ENCODE measurements at regions not wholly inside any gene's neighbourhood (a gene's known extent, or its start where the extent isn't known, plus 50 kb on each side); places are given as distances from the start of the nearest gene placed in this dataset.

GRCh38 chr1:244998717-244999346 lies 134.5 kb upstream of the HNRNPU start:
- Histone ChIP-seq H3K27me3 (no peaks in the 10 kb centered on the region), H2AFZ (no peak overlapping the region), H3K4me3 (no peak overlapping the region), H3K4me2 (no peak overlapping the region), H3K36me3 (replicated peaks; ENCODE audit: insufficient read depth, low read depth) (no peaks in the 10 kb centered on the region), H3K9me2 (replicated peaks; ENCODE audit: insufficient read depth) (no peaks in the 10 kb centered on the region), H3K4me1 (ENCODE audit: insufficient read depth) (no peaks in the 10 kb centered on the region), H3K9me3 (ENCODE audit: low read depth) (no peaks in the 10 kb centered on the region), H3K27ac (no peak overlapping the region), H4K20me1 (ENCODE audit: insufficient read depth, poor library complexity, severe bottlenecking) (no peaks in the 10 kb centered on the region), H3K79me2 (no peaks in the 10 kb centered on the region)
- no peak for TF ChIP-seq EZH2phosphoT487 (IDR thresholded peaks at IDR 0.05; ENCODE audit: low read depth, severe bottlenecking, unreplicated experiment)
- TF ChIP-seq, protein P1, sequence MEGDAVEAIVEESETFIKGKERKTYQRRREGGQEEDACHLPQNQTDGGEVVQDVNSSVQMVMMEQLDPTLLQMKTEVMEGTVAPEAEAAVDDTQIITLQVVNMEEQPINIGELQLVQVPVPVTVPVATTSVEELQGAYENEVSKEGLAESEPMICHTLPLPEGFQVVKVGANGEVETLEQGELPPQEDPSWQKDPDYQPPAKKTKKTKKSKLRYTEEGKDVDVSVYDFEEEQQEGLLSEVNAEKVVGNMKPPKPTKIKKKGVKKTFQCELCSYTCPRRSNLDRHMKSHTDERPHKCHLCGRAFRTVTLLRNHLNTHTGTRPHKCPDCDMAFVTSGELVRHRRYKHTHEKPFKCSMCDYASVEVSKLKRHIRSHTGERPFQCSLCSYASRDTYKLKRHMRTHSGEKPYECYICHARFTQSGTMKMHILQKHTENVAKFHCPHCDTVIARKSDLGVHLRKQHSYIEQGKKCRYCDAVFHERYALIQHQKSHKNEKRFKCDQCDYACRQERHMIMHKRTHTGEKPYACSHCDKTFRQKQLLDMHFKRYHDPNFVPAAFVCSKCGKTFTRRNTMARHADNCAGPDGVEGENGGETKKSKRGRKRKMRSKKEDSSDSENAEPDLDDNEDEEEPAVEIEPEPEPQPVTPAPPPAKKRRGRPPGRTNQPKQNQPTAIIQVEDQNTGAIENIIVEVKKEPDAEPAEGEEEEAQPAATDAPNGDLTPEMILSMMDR (IDR thresholded peaks at IDR 0.05; ENCODE audit: poor library complexity), result no peak
- TF ChIP-seq EZH2 (IDR thresholded peaks at IDR 0.05; ENCODE audit: borderline replicate concordance), result no peak
- DNase-seq (ENCODE audit: low spot score), result no peak
- 100% methylated on average over 1 of the region's 1 CpG for WGBS (ENCODE audit: low lambda C conversion rate, missing lambda C conversion rate)

GRCh38 chr1:244995602-244996400 lies 131.5 kb upstream of the HNRNPU start:
- no peak overlapping the region for H2AFZ ChIP-seq
- H3K4me2 ChIP-seq, result no peak overlapping the region
- no peaks in the 10 kb centered on the region for H3K36me3 ChIP-seq (replicated peaks; ENCODE audit: insufficient read depth, low read depth)
- H3K9me2 ChIP-seq (replicated peaks; ENCODE audit: insufficient read depth), result no peaks in the 10 kb centered on the region
- no peaks in the 10 kb centered on the region for H3K79me2 ChIP-seq
- H3K9me3 ChIP-seq (ENCODE audit: low read depth), result no peaks in the 10 kb centered on the region
- 95% methylated on average over 11 of the region's 11 CpGs for WGBS (ENCODE audit: low lambda C conversion rate, missing lambda C conversion rate)
- no peak for DNase-seq (ENCODE audit: low spot score)
- TF ChIP-seq EZH2phosphoT487 (IDR thresholded peaks at IDR 0.05; ENCODE audit: low read depth, severe bottlenecking, unreplicated experiment), result no peak
- TF ChIP-seq, protein P1 (IDR thresholded peaks at IDR 0.05; ENCODE audit: poor library complexity), result no peak
- TF ChIP-seq EZH2 (IDR thresholded peaks at IDR 0.05; ENCODE audit: borderline replicate concordance), result no peak
- no peak overlapping the region for H3K4me3 ChIP-seq
- H3K4me1 ChIP-seq (ENCODE audit: insufficient read depth), result no peaks in the 10 kb centered on the region
- no peak overlapping the region for H3K27ac ChIP-seq
- H3K27me3 ChIP-seq, result no peaks in the 10 kb centered on the region
- no peaks in the 10 kb centered on the region for H4K20me1 ChIP-seq (ENCODE audit: insufficient read depth, poor library complexity, severe bottlenecking)

GRCh38 chr1:244992833-244993232 lies 128.5 kb upstream of the HNRNPU start:
- H4K20me1 ChIP-seq (ENCODE audit: insufficient read depth, poor library complexity, severe bottlenecking), result no peaks in the 10 kb centered on the region
- WGBS (ENCODE audit: low lambda C conversion rate, missing lambda C conversion rate), result 47% methylated on average over 1 of the region's 1 CpG
- no peak for DNase-seq (ENCODE audit: low spot score)
- H3K4me2 ChIP-seq, result no peak overlapping the region
- TF ChIP-seq EZH2 (IDR thresholded peaks at IDR 0.05; ENCODE audit: borderline replicate concordance), result no peak
- TF ChIP-seq, protein P1 (IDR thresholded peaks at IDR 0.05; ENCODE audit: poor library complexity), result no peak
- TF ChIP-seq EZH2phosphoT487 (IDR thresholded peaks at IDR 0.05; ENCODE audit: low read depth, severe bottlenecking, unreplicated experiment), result no peak
- H3K27me3 ChIP-seq, result no peaks in the 10 kb centered on the region
- H2AFZ ChIP-seq, result no peak overlapping the region
- H3K79me2 ChIP-seq, result no peaks in the 10 kb centered on the region
- H3K4me1 ChIP-seq (ENCODE audit: insufficient read depth), result no peaks in the 10 kb centered on the region
- H3K9me3 ChIP-seq (ENCODE audit: low read depth), result no peaks in the 10 kb centered on the region
- H3K27ac ChIP-seq, result peak overlapping the region; percentile 61
- H3K36me3 ChIP-seq (replicated peaks; ENCODE audit: insufficient read depth, low read depth), result no peaks in the 10 kb centered on the region
- no peak overlapping the region for H3K4me3 ChIP-seq
- no peaks in the 10 kb centered on the region for H3K9me2 ChIP-seq (replicated peaks; ENCODE audit: insufficient read depth)

All from hepatocyte (in vitro differentiated cells).